ENCODE measurements at regions not wholly inside any gene's neighbourhood (a gene's known extent, or its start where the extent isn't known, plus 50 kb on each side); places are given as distances from the start of the nearest gene placed in this dataset.

- TF ChIP-seq RNF2 (IDR thresholded peaks at IDR 0.05; ENCODE audit: borderline replicate concordance, low read depth, low read length, missing control alignments, poor library complexity, severe bottlenecking) (no peak), EP300 (IDR thresholded peaks at IDR 0.05; ENCODE audit: borderline replicate concordance in 1 of 2, low read depth in 2 of 2, low read length in 2 of 2) (no peak), GABPA (IDR thresholded peaks at IDR 0.05; ENCODE audit: borderline replicate concordance, insufficient read depth, low read length) (no peak), POLR2AphosphoS5 (IDR thresholded peaks at IDR 0.05; ENCODE audit: low read depth, low read length) (no peak), EZH2 (IDR thresholded peaks at IDR 0.05; ENCODE audit: low read depth, low read length, severe bottlenecking) (no peak)
Observed at GRCh38 chr18:37742436-37742835, 176.8 kb upstream of the CELF4 start.

All from H1 (cell line).